MM.1S (cell line): ENCODE measurements at regions not wholly inside any gene's neighbourhood (a gene's known extent, or its start where the extent isn't known, plus 50 kb on each side); places are given as distances from the start of the nearest gene placed in this dataset.

Source experiments
- EZH2 ChIP-seq: fragments of 300-600 bp; sonication (generic); optimal IDR thresholded peaks from 2 replicates; pipeline ENCODE3; 2017; ENCODE audit warnings: low read depth, mild to moderate bottlenecking, antibody characterized with exemption, low read length, mixed read lengths
- TF ChIP-seq, protein P1 (sequence below): fragments of 300-600 bp; sonication (generic); IDR thresholded peaks from 2 replicates; pipeline ENCODE4 v1.5.1; 2016; ENCODE audit warnings: antibody characterized with exemption, low read length, mixed read lengths

DNA sequence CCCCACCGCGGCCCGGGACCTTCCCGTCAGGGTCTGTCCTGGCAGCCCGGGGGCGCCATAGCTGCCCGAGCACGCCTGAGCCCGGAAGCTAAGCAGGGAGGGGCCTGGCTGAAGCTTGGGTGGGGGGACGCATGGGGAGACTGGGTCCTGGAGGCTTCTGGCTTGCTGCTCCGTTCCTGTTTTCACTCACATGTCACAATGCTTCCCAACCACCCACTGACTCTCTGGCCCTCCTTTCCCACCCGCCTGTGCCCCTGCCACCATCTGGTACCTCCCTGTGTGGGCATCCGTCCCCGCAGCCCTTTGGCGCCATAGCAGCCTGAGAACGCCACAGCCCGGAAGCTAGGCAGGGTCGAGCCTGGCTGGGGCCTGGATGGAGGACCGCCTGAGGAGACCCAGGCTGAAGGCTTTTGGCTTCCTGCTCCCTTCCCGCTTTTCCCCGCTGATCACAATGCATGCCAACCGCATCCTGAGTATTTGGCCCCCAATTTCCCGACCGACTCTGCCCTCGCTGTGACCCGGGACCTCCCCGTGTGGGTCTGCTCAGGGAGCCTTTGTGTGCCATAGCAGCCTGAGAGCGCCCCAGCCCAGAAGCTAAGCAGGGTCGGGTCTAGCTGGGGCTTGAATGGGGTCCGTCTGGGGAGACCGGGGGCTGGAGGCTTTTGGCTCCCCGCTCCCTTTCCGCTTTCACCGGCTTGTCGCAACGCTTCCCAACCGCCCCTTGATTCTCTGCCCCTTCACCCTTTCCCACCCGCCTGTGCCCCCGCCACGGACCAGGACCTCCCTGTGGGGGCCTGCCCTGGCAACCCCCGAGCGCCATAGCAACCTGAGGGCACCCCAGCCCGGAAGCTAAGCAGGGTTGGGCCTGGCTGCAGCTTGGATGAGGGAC is 2290.1 kb downstream of the TP53TG3F start:
- TF ChIP-seq, protein P1, sequence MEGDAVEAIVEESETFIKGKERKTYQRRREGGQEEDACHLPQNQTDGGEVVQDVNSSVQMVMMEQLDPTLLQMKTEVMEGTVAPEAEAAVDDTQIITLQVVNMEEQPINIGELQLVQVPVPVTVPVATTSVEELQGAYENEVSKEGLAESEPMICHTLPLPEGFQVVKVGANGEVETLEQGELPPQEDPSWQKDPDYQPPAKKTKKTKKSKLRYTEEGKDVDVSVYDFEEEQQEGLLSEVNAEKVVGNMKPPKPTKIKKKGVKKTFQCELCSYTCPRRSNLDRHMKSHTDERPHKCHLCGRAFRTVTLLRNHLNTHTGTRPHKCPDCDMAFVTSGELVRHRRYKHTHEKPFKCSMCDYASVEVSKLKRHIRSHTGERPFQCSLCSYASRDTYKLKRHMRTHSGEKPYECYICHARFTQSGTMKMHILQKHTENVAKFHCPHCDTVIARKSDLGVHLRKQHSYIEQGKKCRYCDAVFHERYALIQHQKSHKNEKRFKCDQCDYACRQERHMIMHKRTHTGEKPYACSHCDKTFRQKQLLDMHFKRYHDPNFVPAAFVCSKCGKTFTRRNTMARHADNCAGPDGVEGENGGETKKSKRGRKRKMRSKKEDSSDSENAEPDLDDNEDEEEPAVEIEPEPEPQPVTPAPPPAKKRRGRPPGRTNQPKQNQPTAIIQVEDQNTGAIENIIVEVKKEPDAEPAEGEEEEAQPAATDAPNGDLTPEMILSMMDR: no peak
- no peak for TF ChIP-seq EZH2
